ENCODE measurements at regions not wholly inside any gene's neighbourhood (a gene's known extent, or its start where the extent isn't known, plus 50 kb on each side); places are given as distances from the start of the nearest gene placed in this dataset.
A peak's percentile ranks its signal among the peaks of the same experiment; 100 is the strongest.
"Not testable (repeated sequence)": the region's sequence is repeated elsewhere in the genome, so short reads cannot be mapped to it uniquely, and the experiment has no call there.

- DNase-seq, result no peak
Measured at GRCh38 chr2:76252704-76253103, 542.0 kb upstream of the GCFC2 start.

- DNase-seq, result no peak
Measured at GRCh38 chr2:76251342-76251741, 540.6 kb upstream of the GCFC2 start.

GRCh38 chr2:76247006-76247405 is 536.3 kb upstream of the GCFC2 start:
- DNase-seq, result no peak

- no peak for DNase-seq
Measured at GRCh38 chr2:76211991-76212985, 501.6 kb upstream of the GCFC2 start.

GRCh38 chr2:76210551-76210950 is 499.8 kb upstream of the GCFC2 start:
- no peak for DNase-seq

GRCh38 chr2:76204048-76204447 is 493.3 kb upstream of the GCFC2 start:
- DNase-seq, result no peak

GRCh38 chr2:76202866-76203265 is 492.2 kb upstream of the GCFC2 start:
- DNase-seq, result no peak

GRCh38 chr2:76197842-76198448 is 487.2 kb upstream of the GCFC2 start:
- peak; percentile 60 for DNase-seq

GRCh38 chr2:76197428-76197827 is 486.7 kb upstream of the GCFC2 start:
- DNase-seq, result no peak

- DNase-seq, result no peak
Measured at GRCh38 chr2:76194031-76194775, 483.5 kb upstream of the GCFC2 start.

GRCh38 chr2:76193089-76193488 is 482.4 kb upstream of the GCFC2 start:
- no peak for DNase-seq

- no peak for DNase-seq
Measured at GRCh38 chr2:76188334-76189008, 477.8 kb upstream of the GCFC2 start.

GRCh38 chr2:76187415-76187814 is 476.7 kb upstream of the GCFC2 start:
- DNase-seq, result no peak

- no peak for DNase-seq
Measured at GRCh38 chr2:76180676-76181075, 470.0 kb upstream of the GCFC2 start.

- no peak for DNase-seq
Measured at GRCh38 chr2:76178610-76179009, 467.9 kb upstream of the GCFC2 start.

- no peak for DNase-seq
Measured at GRCh38 chr2:76175295-76175694, 464.6 kb upstream of the GCFC2 start.

GRCh38 chr2:76174505-76174904 is 463.8 kb upstream of the GCFC2 start:
- no peak for DNase-seq

- DNase-seq, result not testable (repeated sequence)
Measured at GRCh38 chr2:76173206-76173605, 462.5 kb upstream of the GCFC2 start.

- DNase-seq, result not testable (repeated sequence)
Measured at GRCh38 chr2:76172154-76172595, 461.5 kb upstream of the GCFC2 start.

GRCh38 chr2:76170856-76171255 is 460.1 kb upstream of the GCFC2 start:
- DNase-seq, result no peak

GRCh38 chr2:76170009-76170384 is 459.3 kb upstream of the GCFC2 start:
- no peak for DNase-seq

- DNase-seq, result no peak
Measured at GRCh38 chr2:76169276-76170008, 458.7 kb upstream of the GCFC2 start.

Measured in fibroblast of skin of right quadriceps (primary cell).